CD4-positive, alpha-beta T cell (primary cell): ENCODE measurements at regions not wholly inside any gene's neighbourhood (a gene's known extent, or its start where the extent isn't known, plus 50 kb on each side); places are given as distances from the start of the nearest gene placed in this dataset.

ENCODE experiments used
- ATAC-seq: fragments of 200-7000 bp; cut with Tn5 transposase; one replicate; pipeline ENCODE4 v1.10.0; 2022; ENCODE audit warnings: mild to moderate bottlenecking; ENCODE audit not compliant: poor library complexity
- CTCF ChIA-PET: fragments of 350-600 bp; sonication (Branson Sonifier 250); formaldehyde crosslinking; loops from one replicate; lab custom pipeline; 2021; ENCODE audit warnings: antibody characterized with exemption, inconsistent platforms; lab: Charles Lee
- POLR2A ChIA-PET: fragments of 350-600 bp; sonication (Branson Sonifier 250); formaldehyde crosslinking; loops from one replicate; lab custom pipeline; 2021; ENCODE audit warnings: antibody characterized with exemption, inconsistent platforms; lab: Charles Lee
- DNase-seq, 14 experiments: peaks; one replicate each; pipeline ENCODE4 v3.0.0-alpha.2; 2013 to 2020; ENCODE audit warnings: mixed read lengths in 2 of 14
- H3K27ac ChIP-seq, 2 donors: one replicate each; pipeline versions ENCODE4 v1.5.1 to v1.7.0; 2013; ENCODE audit warnings: low read length in 2 of 2, low read depth in 1 of 2, mild to moderate bottlenecking in 1 of 2
- H3K27me3 ChIP-seq, 2 experiments: 1 replicate in 1 of 2; 2 replicates in 1 of 2; pipeline versions ENCODE4 v1.6.1 to v1.7.0; 2013; ENCODE audit warnings: low read length in 2 of 2, control low read depth in 1 of 2, mild to moderate bottlenecking in 1 of 2, moderate library complexity in 1 of 2; ENCODE audit not compliant: insufficient read depth in 2 of 2, control insufficient read depth in 1 of 2
- H3K36me3 ChIP-seq: one replicate; pipeline ENCODE4 v1.6.1; 2013; ENCODE audit warnings: low read length, control low read depth; ENCODE audit not compliant: insufficient read depth
- H3K4me1 ChIP-seq: one replicate; pipeline ENCODE4 v1.6.1; 2013; ENCODE audit warnings: low read length, control low read depth; ENCODE audit not compliant: insufficient read depth
- H3K4me3 ChIP-seq: one replicate; pipeline ENCODE4 v1.5.1; 2013; ENCODE audit warnings: mild to moderate bottlenecking, low read length, moderate library complexity
- H3K9me3 ChIP-seq, 2 experiments: 1 replicate in 1 of 2; 2 replicates in 1 of 2; pipeline versions ENCODE4 v1.6.1 to v1.7.0; 2013; ENCODE audit warnings: low read length in 2 of 2, mild to moderate bottlenecking in 2 of 2, control low read depth in 1 of 2, moderate library complexity in 1 of 2; ENCODE audit not compliant: control insufficient read depth in 1 of 2, insufficient read depth in 1 of 2
- H3K27ac Mint-ChIP-seq: one replicate; pipeline ENCODE4 v1.8.0; 2020; ENCODE audit warnings: mixed read lengths
- H3K27me3 Mint-ChIP-seq: one replicate; pipeline ENCODE4 v1.8.0; 2021; ENCODE audit warnings: mixed read lengths
- H3K36me3 Mint-ChIP-seq: one replicate; pipeline ENCODE4 v1.8.0; 2021; ENCODE audit warnings: low read depth, mixed read lengths
- H3K4me1 Mint-ChIP-seq: one replicate; pipeline ENCODE4 v1.8.0; 2021; ENCODE audit warnings: low read depth, mixed read lengths
- H3K4me3 Mint-ChIP-seq: one replicate; pipeline ENCODE4 v1.8.0; 2020; ENCODE audit warnings: mild to moderate bottlenecking, mixed read lengths
- H3K9me3 Mint-ChIP-seq: one replicate; pipeline ENCODE4 v1.8.0; 2020; ENCODE audit warnings: mixed read lengths
- intact Hi-C, 2 experiments: fragments of 100-400 bp; cut with DNase I in 1 of 2; cut with micrococcal nuclease in 1 of 2; formaldehyde crosslinking; loops; one replicate each; pipeline versions ENCODE4 v1.15.1 to v1.9.0; 2023 to 2025; cut with DNase I, micrococcal nuclease
- TF ChIP-seq, protein P1 (sequence below): fragments of 200-600 bp; IDR thresholded peaks from one replicate; pipeline ENCODE4 v1.8.0; 2022; ENCODE audit warnings: antibody characterized with exemption, mild to moderate bottlenecking

DNA sequence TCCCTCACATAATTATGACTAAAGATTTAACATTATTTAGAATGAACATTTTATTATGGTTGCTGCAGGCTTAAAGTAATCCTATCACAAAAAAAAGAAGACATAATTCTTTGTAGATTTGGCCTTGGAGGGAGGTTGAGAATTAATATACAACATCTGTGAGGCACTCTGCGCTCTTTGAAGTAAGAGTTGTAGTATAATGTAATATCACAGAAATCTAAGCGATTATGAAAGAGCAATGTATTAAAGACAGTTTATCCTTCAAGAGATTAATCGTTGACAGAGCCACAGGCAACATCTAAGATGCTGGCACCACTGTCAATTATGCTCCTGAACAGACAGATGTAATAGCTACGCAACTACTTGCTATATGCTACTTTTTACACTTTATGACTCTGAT is 946.8 kb downstream of the GRIK2 start:
- intact Hi-C loops = no loop called here
- no peaks in the 10 kb centered on the region for H3K4me1 ChIP-seq
- Mint-ChIP-seq H3K4me3 (no peak overlapping the region), H3K36me3 (no peaks in the 10 kb centered on the region), H3K9me3 (peaks cover 2% of the 10 kb centered on the region), H3K27ac (no peak overlapping the region), H3K27me3 (no peaks in the 10 kb centered on the region), H3K4me1 (no peaks in the 10 kb centered on the region)
- DNase-seq (no peak), ATAC-seq (no peak)
- ChIA-PET POLR2A (no interaction called here), CTCF (no interaction called here)
- H3K27me3 ChIP-seq = no peaks in the 10 kb centered on the region
- TF ChIP-seq, protein P1, sequence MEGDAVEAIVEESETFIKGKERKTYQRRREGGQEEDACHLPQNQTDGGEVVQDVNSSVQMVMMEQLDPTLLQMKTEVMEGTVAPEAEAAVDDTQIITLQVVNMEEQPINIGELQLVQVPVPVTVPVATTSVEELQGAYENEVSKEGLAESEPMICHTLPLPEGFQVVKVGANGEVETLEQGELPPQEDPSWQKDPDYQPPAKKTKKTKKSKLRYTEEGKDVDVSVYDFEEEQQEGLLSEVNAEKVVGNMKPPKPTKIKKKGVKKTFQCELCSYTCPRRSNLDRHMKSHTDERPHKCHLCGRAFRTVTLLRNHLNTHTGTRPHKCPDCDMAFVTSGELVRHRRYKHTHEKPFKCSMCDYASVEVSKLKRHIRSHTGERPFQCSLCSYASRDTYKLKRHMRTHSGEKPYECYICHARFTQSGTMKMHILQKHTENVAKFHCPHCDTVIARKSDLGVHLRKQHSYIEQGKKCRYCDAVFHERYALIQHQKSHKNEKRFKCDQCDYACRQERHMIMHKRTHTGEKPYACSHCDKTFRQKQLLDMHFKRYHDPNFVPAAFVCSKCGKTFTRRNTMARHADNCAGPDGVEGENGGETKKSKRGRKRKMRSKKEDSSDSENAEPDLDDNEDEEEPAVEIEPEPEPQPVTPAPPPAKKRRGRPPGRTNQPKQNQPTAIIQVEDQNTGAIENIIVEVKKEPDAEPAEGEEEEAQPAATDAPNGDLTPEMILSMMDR = no peak
- no peaks in the 10 kb centered on the region for H3K9me3 ChIP-seq
- H3K4me3 ChIP-seq = no peak overlapping the region
- no peak overlapping the region for H3K27ac ChIP-seq
- H3K36me3 ChIP-seq = no peaks in the 10 kb centered on the region

DNA sequence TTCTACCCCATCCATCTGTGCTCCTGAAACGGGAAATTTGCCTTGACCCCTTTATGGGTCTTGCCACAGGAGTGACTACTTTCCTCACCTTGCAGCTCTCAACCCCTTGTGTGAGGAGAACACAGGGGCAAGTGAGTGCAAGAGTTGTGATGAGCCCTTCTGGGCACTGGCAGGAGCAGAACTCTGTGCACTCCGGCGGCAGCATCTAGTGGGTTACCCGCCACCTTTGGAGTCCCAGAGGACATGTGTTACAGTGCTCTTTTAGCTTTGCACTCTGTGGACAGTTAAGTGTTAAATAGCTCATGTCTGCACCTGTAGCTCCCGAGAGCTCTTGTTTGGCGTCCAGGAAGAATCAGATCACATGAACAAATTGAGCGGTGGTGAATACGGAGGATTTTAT is 940.2 kb downstream of the GRIK2 start:
- no peak for DNase-seq
- no peak overlapping the region for H3K4me3 Mint-ChIP-seq
- intact Hi-C loops = no loop called here

DNA sequence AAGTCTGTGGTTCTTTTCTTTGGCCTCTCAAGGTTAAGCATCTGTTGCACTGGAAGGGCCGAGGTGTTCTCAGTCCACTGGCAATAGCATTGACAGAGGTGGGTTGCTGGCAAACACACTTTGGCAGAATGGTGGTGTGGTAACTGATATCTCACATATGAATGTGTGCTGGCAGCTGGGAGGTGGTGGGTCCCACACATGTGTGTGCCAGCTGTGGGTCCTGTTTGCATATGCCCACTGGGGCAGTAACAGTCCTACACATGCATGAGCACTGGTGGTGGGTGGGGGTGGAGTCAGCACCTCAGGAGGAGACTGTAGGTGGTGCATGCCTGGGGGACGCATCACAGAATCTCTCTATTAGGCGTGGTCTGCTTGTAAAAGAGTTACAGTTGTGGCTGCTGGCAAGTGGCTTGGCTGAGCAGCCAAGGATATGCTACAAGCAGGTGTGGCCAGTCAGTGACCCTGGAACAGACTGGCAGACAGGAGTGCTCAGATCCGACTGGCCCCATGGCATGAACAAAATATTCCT is 934.3 kb downstream of the GRIK2 start:
- no peak for DNase-seq
- no peaks in the 10 kb centered on the region for H3K36me3 Mint-ChIP-seq
- TF ChIP-seq, protein P1 = no peak
- Histone ChIP-seq H3K36me3 (no peaks in the 10 kb centered on the region), H3K27ac (no peak overlapping the region), H3K27me3 (no peaks in the 10 kb centered on the region), H3K4me3 (no peak overlapping the region), H3K9me3 (peaks cover 0 to 4% of the 10 kb centered on the region in 2 experiments), H3K4me1 (no peaks in the 10 kb centered on the region)
- intact Hi-C loops = no loop called here
- ChIA-PET POLR2A (no interaction called here), CTCF (no interaction called here)
- no peaks in the 10 kb centered on the region for H3K27me3 Mint-ChIP-seq
- ATAC-seq = no peak
- H3K4me1 Mint-ChIP-seq = no peaks in the 10 kb centered on the region
- no peak overlapping the region for H3K27ac Mint-ChIP-seq
- H3K9me3 Mint-ChIP-seq = peaks cover 15% of the 10 kb centered on the region
- no peak overlapping the region for H3K4me3 Mint-ChIP-seq

More for the DNA sequence above, 940.2 kb downstream of the GRIK2 start:
- Histone ChIP-seq H3K36me3 (no peaks in the 10 kb centered on the region), H3K4me1 (no peaks in the 10 kb centered on the region), H3K9me3 (peaks cover 0 to 6% of the 10 kb centered on the region in 2 experiments), H3K27ac (no peak overlapping the region), H3K27me3 (no peaks in the 10 kb centered on the region), H3K4me3 (no peak overlapping the region)
- H3K27ac Mint-ChIP-seq = no peak overlapping the region
- no peaks in the 10 kb centered on the region for H3K27me3 Mint-ChIP-seq
- no peaks in the 10 kb centered on the region for H3K36me3 Mint-ChIP-seq
- H3K4me1 Mint-ChIP-seq = no peaks in the 10 kb centered on the region
- TF ChIP-seq, protein P1 = no peak
- ChIA-PET POLR2A (no interaction called here), CTCF (no interaction called here)
- ATAC-seq = no peak
- peaks cover 6% of the 10 kb centered on the region for H3K9me3 Mint-ChIP-seq
